Ishikawa (cell line): ENCODE measurements at regions not wholly inside any gene's neighbourhood (a gene's known extent, or its start where the extent isn't known, plus 50 kb on each side); places are given as distances from the start of the nearest gene placed in this dataset.

ENCODE experiments used
- CEBPB ChIP-seq: IDR thresholded peaks from 2 replicates; pipeline ENCODE4 v1.6.1; 2012
- CREB1 ChIP-seq: IDR thresholded peaks from 2 replicates; pipeline ENCODE4 v1.6.1; 2012; ENCODE audit warnings: low read depth
- EGR1 ChIP-seq: IDR thresholded peaks from 2 replicates; pipeline ENCODE4 v1.6.1; 2012
- EP300 ChIP-seq: IDR thresholded peaks from 2 replicates; pipeline ENCODE4 v1.6.1; 2012; ENCODE audit warnings: borderline replicate concordance
- FOXM1 ChIP-seq: IDR thresholded peaks from 2 replicates; pipeline ENCODE4 v1.6.1; 2012; ENCODE audit warnings: low read depth, borderline replicate concordance
- MAX ChIP-seq: IDR thresholded peaks from 2 replicates; pipeline ENCODE4 v1.6.1; 2012
- NFIC ChIP-seq: IDR thresholded peaks from 2 replicates; pipeline ENCODE4 v1.6.1; 2012
- RAD21 ChIP-seq: IDR thresholded peaks from 2 replicates; pipeline ENCODE4 v1.6.1; 2012; ENCODE audit warnings: low read depth
- REST ChIP-seq: IDR thresholded peaks from 2 replicates; pipeline ENCODE4 v1.6.1; 2012; ENCODE audit warnings: low read depth, mild to moderate bottlenecking
- TAF1 ChIP-seq: IDR thresholded peaks from 2 replicates; pipeline ENCODE4 v1.6.1; 2012; ENCODE audit warnings: low read depth, mild to moderate bottlenecking
- TCF12 ChIP-seq: IDR thresholded peaks from 2 replicates; pipeline ENCODE4 v1.6.1; 2012; ENCODE audit warnings: low read depth
- TEAD4 ChIP-seq: IDR thresholded peaks from 2 replicates; pipeline ENCODE4 v1.6.1; 2012
- USF1 ChIP-seq: IDR thresholded peaks from 2 replicates; pipeline ENCODE4 v1.6.1; 2012
- YY1 ChIP-seq: IDR thresholded peaks from 2 replicates; pipeline ENCODE4 v1.6.1; 2012; ENCODE audit warnings: low read depth
- ZBTB7A ChIP-seq: IDR thresholded peaks from 2 replicates; pipeline ENCODE4 v1.6.1; 2012; ENCODE audit warnings: low read depth

GRCh38 chr3:159922193-159922840 lies 66.3 kb upstream of the IL12A start:
- TF ChIP-seq NFIC (no peak), EGR1 (no peak), REST (no peak), FOXM1 (no peak), EP300 (no peak), USF1 (no peak), CEBPB (no peak)

- TF ChIP-seq FOXM1, result no peak
Measured at GRCh38 chr3:159922861-159923312, 65.7 kb upstream of the IL12A start.

GRCh38 chr3:159923336-159923735 lies 65.3 kb upstream of the IL12A start:
- TF ChIP-seq EGR1 (no peak), USF1 (no peak), ZBTB7A (no peak), EP300 (no peak), YY1 (no peak), NFIC (no peak), FOXM1 (no peak), TCF12 (no peak), TAF1 (no peak), MAX (no peak), RAD21 (no peak), REST (no peak), TEAD4 (no peak), CEBPB (no peak), CREB1 (no peak)

- TF ChIP-seq TCF12, result no peak
Measured at GRCh38 chr3:159923956-159924355, 64.7 kb upstream of the IL12A start.

GRCh38 chr3:159924411-159924810 lies 64.2 kb upstream of the IL12A start:
- TF ChIP-seq EGR1 (no peak), TEAD4 (no peak), CEBPB (no peak), TAF1 (no peak), YY1 (no peak), RAD21 (no peak), NFIC (no peak), FOXM1 (no peak), CREB1 (no peak), TCF12 (no peak), REST (no peak)

GRCh38 chr3:159925248-159925647 lies 63.4 kb upstream of the IL12A start:
- no peak for TF ChIP-seq TAF1
- TF ChIP-seq TCF12, result no peak
- no peak for TF ChIP-seq EP300
- TF ChIP-seq CREB1, result no peak
- TF ChIP-seq NFIC, result no peak
- TF ChIP-seq RAD21, result no peak
- no peak for TF ChIP-seq CEBPB
- no peak for TF ChIP-seq MAX
- TF ChIP-seq TEAD4, result no peak
- no peak for TF ChIP-seq USF1
- TF ChIP-seq YY1, result no peak
- no peak for TF ChIP-seq FOXM1
- TF ChIP-seq EGR1, result no peak
- TF ChIP-seq REST, result no peak
- TF ChIP-seq ZBTB7A, result no peak
